ENCODE measurements at regions not wholly inside any gene's neighbourhood (a gene's known extent, or its start where the extent isn't known, plus 50 kb on each side); places are given as distances from the start of the nearest gene placed in this dataset.

GRCh38 chr9:18350995-18351595 is 122.9 kb upstream of the ADAMTSL1 start:
- TF ChIP-seq CTCF (IDR thresholded peaks at IDR 0.05) (no peak), POLR2A (IDR thresholded peaks at IDR 0.05) (no peak)
